ENCODE measurements at regions not wholly inside any gene's neighbourhood (a gene's known extent, or its start where the extent isn't known, plus 50 kb on each side); places are given as distances from the start of the nearest gene placed in this dataset.

DNA sequence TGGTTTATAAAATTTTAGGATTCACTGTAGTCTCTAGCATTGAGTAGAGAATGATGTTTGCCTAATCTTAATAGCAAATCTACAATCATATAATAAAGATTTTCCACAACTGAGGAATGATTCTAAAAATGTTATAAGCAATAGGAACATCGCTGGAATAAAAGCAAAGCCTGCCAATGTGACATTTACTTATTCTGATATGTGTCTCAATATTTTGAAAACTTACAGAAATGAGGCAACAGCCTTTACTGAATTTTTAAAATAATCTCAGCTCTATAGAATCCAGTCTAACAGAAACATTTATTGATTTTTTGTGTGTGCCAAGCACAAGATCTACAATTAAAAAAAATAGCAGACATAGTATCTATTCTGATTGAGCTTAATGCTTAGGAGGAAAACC is 303.7 kb upstream of the CCDC179 start:
- no peak overlapping the region for H3K4me3 ChIP-seq (ENCODE audit: low read length)
- DNase-seq (ENCODE audit: low read depth) = no peak
- no peak for TF ChIP-seq CTCF (conservative IDR thresholded peaks at IDR 0.05; ENCODE audit: low read depth, low read length)

- H3K4me3 ChIP-seq (ENCODE audit: low read length) = no peak overlapping the region
- no peak for DNase-seq (ENCODE audit: low read depth)
- no peak for TF ChIP-seq CTCF (conservative IDR thresholded peaks at IDR 0.05; ENCODE audit: low read depth, low read length)
Observed at GRCh38 chr11:23166376-23166775, 306.1 kb upstream of the CCDC179 start.

DNA sequence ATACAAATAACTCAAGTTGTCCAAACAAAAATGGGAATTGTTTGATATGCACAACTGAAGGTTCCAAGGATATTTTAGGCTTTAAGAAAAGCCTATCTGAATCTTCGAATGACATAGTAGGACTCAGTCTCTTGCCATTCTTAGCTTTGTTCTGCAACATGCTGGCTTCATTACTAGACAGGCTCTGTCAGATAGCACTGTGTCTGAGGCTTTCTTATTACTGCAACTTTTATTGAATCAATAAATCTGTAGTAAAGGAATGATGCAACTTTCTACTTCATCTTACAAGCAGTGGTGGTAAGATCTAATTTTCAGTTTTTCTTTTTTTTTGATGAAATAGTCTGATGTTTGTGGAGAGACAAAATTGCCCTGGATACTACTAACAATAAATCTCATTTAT is 319.3 kb upstream of the CCDC179 start:
- H3K4me3 ChIP-seq (ENCODE audit: low read length) = no peak overlapping the region
- no peak for TF ChIP-seq CTCF (conservative IDR thresholded peaks at IDR 0.05; ENCODE audit: low read depth, low read length)
- DNase-seq (ENCODE audit: low read depth) = no peak

- no peak for TF ChIP-seq CTCF (conservative IDR thresholded peaks at IDR 0.05; ENCODE audit: low read depth, low read length)
- DNase-seq (ENCODE audit: low read depth) = no peak
- H3K4me3 ChIP-seq (ENCODE audit: low read length) = no peak overlapping the region
Observed at GRCh38 chr11:23181022-23181807, 320.9 kb upstream of the CCDC179 start.

DNA sequence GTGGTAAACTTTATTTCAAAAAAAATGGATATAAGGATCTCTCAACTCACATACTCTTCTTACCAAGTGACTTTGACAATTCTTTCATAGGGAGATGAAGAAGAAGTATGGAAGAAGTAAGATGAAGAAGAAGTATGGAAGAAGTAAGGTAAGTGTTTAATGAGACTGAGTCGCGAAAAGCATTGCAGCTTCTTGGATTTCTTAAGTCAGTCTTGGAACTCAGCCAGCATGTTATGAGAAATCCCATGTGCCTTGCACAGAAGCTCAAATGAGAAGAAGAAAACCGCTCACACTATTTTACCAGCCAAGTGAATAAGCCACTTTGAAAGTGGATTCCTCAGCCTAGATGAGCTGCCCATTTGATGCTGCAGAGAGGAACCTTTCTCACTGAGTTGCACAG is 332.0 kb upstream of the CCDC179 start:
- no peak overlapping the region for H3K4me3 ChIP-seq (ENCODE audit: low read length)
- peak; percentile 71 for DNase-seq (ENCODE audit: low read depth)
- no peak for TF ChIP-seq CTCF (conservative IDR thresholded peaks at IDR 0.05; ENCODE audit: low read depth, low read length)

DNA sequence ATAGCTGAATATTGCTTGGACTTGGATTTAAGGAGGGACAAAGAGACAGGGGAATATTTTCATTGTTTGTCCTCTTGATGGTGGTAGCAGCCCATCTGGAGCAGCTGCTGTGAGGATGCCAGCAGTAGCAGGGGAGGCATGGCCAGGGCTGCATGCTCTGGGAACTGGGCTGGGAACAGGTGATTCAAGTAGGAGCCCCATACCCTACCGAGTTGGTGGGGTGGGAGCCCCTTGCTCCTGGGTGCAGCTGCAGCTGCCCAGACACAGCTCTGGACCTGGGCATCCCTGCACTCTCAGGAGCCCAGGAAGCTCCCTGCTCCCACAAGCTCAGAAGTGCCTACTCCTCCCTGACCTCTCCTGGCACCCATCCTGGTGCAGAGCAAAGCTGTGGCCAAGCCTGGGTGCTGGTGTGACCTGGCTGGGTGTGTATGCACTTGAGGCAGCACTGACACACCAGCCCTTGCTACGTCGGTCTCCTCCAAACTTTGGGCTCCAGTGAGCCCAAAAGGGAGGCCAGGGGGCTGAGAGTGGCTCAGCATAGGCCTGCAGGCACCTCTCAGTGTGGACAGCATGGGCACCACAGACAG is 341.8 kb upstream of the CCDC179 start:
- no peak overlapping the region for H3K4me3 ChIP-seq (ENCODE audit: low read length)
- TF ChIP-seq CTCF (conservative IDR thresholded peaks at IDR 0.05; ENCODE audit: low read depth, low read length) = no peak
- no peak for DNase-seq (ENCODE audit: low read depth)

- no peak for TF ChIP-seq CTCF (conservative IDR thresholded peaks at IDR 0.05; ENCODE audit: low read depth, low read length)
- H3K4me3 ChIP-seq (ENCODE audit: low read length) = no peak overlapping the region
- DNase-seq (ENCODE audit: low read depth) = no peak
Observed at GRCh38 chr11:23202611-23203010, 342.3 kb upstream of the CCDC179 start.

Data from retinal pigment epithelial cell (primary cell).